HCT116 (cell line): ENCODE measurements at regions not wholly inside any gene's neighbourhood (a gene's known extent, or its start where the extent isn't known, plus 50 kb on each side); places are given as distances from the start of the nearest gene placed in this dataset.

ENCODE experiments used
- ATAC-seq: fragments of 200-7000 bp; cut with Tn5 transposase; 2 replicates; pipeline ENCODE4 v1.9.1; 2020; ENCODE audit warnings: mild to moderate bottlenecking, moderate library complexity
- BruUV-seq: library from RNA; stranded (reverse); fragments of 400-500 nt; replicated peaks from 2 replicates; lab custom pipeline; 2021; lab: Mats Ljungman, UMichigan
- CTCF ChIA-PET: fragments of 300-600 bp; sonication (Branson Sonifier 250); formaldehyde crosslinking; loops from one replicate; lab custom pipeline; 2021; ENCODE audit warnings: antibody characterized with exemption; lab: Charles Lee
- POLR2A ChIA-PET: fragments of 300-600, 350-600 bp; sonication (Branson Sonifier 250); formaldehyde crosslinking; loops from one replicate; lab custom pipeline; 2021; ENCODE audit warnings: antibody characterized with exemption; lab: Charles Lee
- RAD21 ChIA-PET, 2 experiments: fragments of 300-600 bp; sonication (Branson Sonifier 250); formaldehyde crosslinking; loops; one replicate each; lab custom pipeline; 2023; ENCODE audit warnings: low total read pairs in 2 of 2; ENCODE audit not compliant: uncharacterized antibody in 2 of 2, unreplicated experiment in 2 of 2, low non-redundant PET in 1 of 2; lab: Charles Lee
- DNase-seq: peaks from one replicate; pipeline ENCODE4 v3.0.0-alpha.2; 2010; ENCODE audit warnings: low read depth, low spot score
- H2AFZ ChIP-seq: fragments of 200-600 bp; shearing (Covaris generic), sonication (generic); 2 replicates; pipeline ENCODE4 v1.6.1; 2017; ENCODE audit warnings: low read depth, mixed run types, mixed read lengths, antibody characterized with exemption, low read length; ENCODE audit not compliant: poor library complexity, severe bottlenecking
- H3K27ac ChIP-seq: 2 replicates; pipeline ENCODE4 v1.5.1; 2012; ENCODE audit warnings: low read depth, low read length
- H3K27me3 ChIP-seq: fragments of 200-600 bp; sonication (generic); 2 replicates; pipeline ENCODE4 v1.6.1; 2016; ENCODE audit warnings: mixed run types, low read length, mixed read lengths; ENCODE audit not compliant: insufficient read depth
- H3K36me3 ChIP-seq, 2 experiments: fragments of 200-500 bp in 1 of 2; fragments of 200-600 bp in 1 of 2; sonication (Bioruptor generic) in 1 of 2; sonication (generic) in 1 of 2; 2 replicates each; pipeline versions ENCODE4 v1.5.1 to v1.6.1; 2014 to 2016; ENCODE audit warnings: low read length in 2 of 2, inconsistent platforms in 1 of 2, mixed read lengths in 1 of 2, mixed run types in 1 of 2; ENCODE audit not compliant: insufficient read depth in 2 of 2, control insufficient read depth in 1 of 2
- H3K4me1 ChIP-seq, 2 experiments: fragments of 200-600 bp in 1 of 2; sonication (generic) in 1 of 2; 2 replicates each; pipeline versions ENCODE4 v1.5.1 to v1.6.1; 2012 to 2017; ENCODE audit warnings: low read length in 2 of 2, inconsistent platforms in 1 of 2, mild to moderate bottlenecking in 1 of 2, mixed read lengths in 1 of 2, mixed run types in 1 of 2, moderate library complexity in 1 of 2; ENCODE audit not compliant: insufficient read depth in 2 of 2, control insufficient read depth in 1 of 2
- H3K4me2 ChIP-seq: fragments of 200-600 bp; sonication (generic); 2 replicates; pipeline ENCODE4 v1.6.1; 2017; ENCODE audit warnings: mixed run types, low read length, mixed read lengths
- H3K4me3 ChIP-seq, 2 experiments: fragments of 200-600 bp in 1 of 2; sonication (generic) in 1 of 2; replicated peaks in 1 of 2; 2 replicates each; pipeline ENCODE4 v1.5.1; 2011 to 2016; ENCODE audit warnings: low read length in 2 of 2, control low read depth in 1 of 2, low read depth in 1 of 2, mild to moderate bottlenecking in 1 of 2, mixed read lengths in 1 of 2, mixed run types in 1 of 2
- H3K79me2 ChIP-seq: fragments of 200-600 bp; sonication (generic); 2 replicates; pipeline ENCODE4 v1.6.1; 2017; ENCODE audit warnings: mild to moderate bottlenecking, mixed run types, low read length, moderate library complexity, mixed read lengths; ENCODE audit not compliant: insufficient read depth
- H3K9ac ChIP-seq: fragments of 200-600 bp; sonication (generic); 2 replicates; pipeline ENCODE4 v1.6.1; 2016; ENCODE audit warnings: low read length, mixed read lengths
- H3K9me2 ChIP-seq: fragments of 200-600 bp; sonication (generic), shearing (Covaris generic); 2 replicates; pipeline ENCODE4 v1.6.1; 2017; ENCODE audit warnings: mixed run types, mild to moderate bottlenecking, moderate library complexity; ENCODE audit not compliant: insufficient read depth
- H3K9me3 ChIP-seq, 2 experiments: fragments of 200-500 bp in 1 of 2; fragments of 200-600 bp in 1 of 2; sonication (Bioruptor generic) in 1 of 2; sonication (generic) in 1 of 2; 2 replicates each; pipeline ENCODE4 v1.6.1; 2014 to 2017; ENCODE audit warnings: low read length in 2 of 2, mixed read lengths in 2 of 2, inconsistent platforms in 1 of 2, low read depth in 1 of 2, mild to moderate bottlenecking in 1 of 2, mixed run types in 1 of 2, moderate library complexity in 1 of 2; ENCODE audit not compliant: control insufficient read depth in 1 of 2, insufficient read depth in 1 of 2
- H4K20me1 ChIP-seq: fragments of 200-600 bp; sonication (generic), shearing (Covaris generic); 2 replicates; pipeline ENCODE4 v1.6.1; 2017; ENCODE audit warnings: mixed run types, mild to moderate bottlenecking, moderate library complexity; ENCODE audit not compliant: insufficient read depth
- ATF3 ChIP-seq: IDR thresholded peaks from 2 replicates; pipeline ENCODE4 v1.6.1; 2012
- CEBPB ChIP-seq: IDR thresholded peaks from 2 replicates; pipeline ENCODE4 v1.6.1; 2012; ENCODE audit warnings: low read depth
- EGR1 ChIP-seq: IDR thresholded peaks from 2 replicates; pipeline ENCODE4 v1.6.1; 2012; ENCODE audit warnings: low read depth
- ELF1 ChIP-seq: IDR thresholded peaks from 2 replicates; pipeline ENCODE4 v1.6.1; 2012; ENCODE audit warnings: low read depth, borderline replicate concordance
- EZH2phosphoT487 ChIP-seq: fragments of 200-600 bp; IDR thresholded peaks from 2 replicates; pipeline ENCODE4 v1.6.1; 2018; ENCODE audit warnings: antibody characterized with exemption, borderline replicate concordance
- MAX ChIP-seq: IDR thresholded peaks from 2 replicates; pipeline ENCODE4 v1.6.1; 2012
- POLR2AphosphoS5 ChIP-seq: IDR thresholded peaks from 2 replicates; pipeline ENCODE4 v1.6.1; 2011; ENCODE audit warnings: mild to moderate bottlenecking, low read depth, low read length, moderate library complexity
- SIN3A ChIP-seq: IDR thresholded peaks from 2 replicates; pipeline ENCODE4 v1.6.1; 2012; ENCODE audit warnings: low read depth
- SRF ChIP-seq: IDR thresholded peaks from 2 replicates; pipeline ENCODE4 v1.6.1; 2012; ENCODE audit warnings: low read depth
- TCF7L2 ChIP-seq: IDR thresholded peaks from 2 replicates; pipeline ENCODE4 v1.7.0; 2011; ENCODE audit warnings: borderline replicate concordance, inconsistent platforms; ENCODE audit not compliant: insufficient read depth, insufficient read length; ENCODE audit errors: extremely low read depth
- YY1 ChIP-seq: IDR thresholded peaks from 2 replicates; pipeline ENCODE4 v1.6.1; 2011; ENCODE audit warnings: low read length, low read depth, moderate library complexity, mild to moderate bottlenecking; ENCODE audit not compliant: insufficient replicate concordance; ENCODE audit errors: extremely low read depth
- ZBTB33 ChIP-seq: IDR thresholded peaks from 2 replicates; pipeline ENCODE4 v1.6.1; 2011; ENCODE audit warnings: mild to moderate bottlenecking, low read length, moderate library complexity; ENCODE audit not compliant: insufficient replicate concordance; ENCODE audit errors: extremely low read depth
- ZFX ChIP-seq: fragments of 450-650 bp; IDR thresholded peaks from 2 replicates; pipeline ENCODE4 v1.6.1; 2017
- intact Hi-C: fragments of 100-400 bp; cut with micrococcal nuclease; formaldehyde crosslinking; loops from 2 replicates; pipeline ENCODE4 v1.10.0; 2022

GRCh38 chr10:130745821-130746220 lies 565.7 kb downstream of the TCERG1L start:
- ATAC-seq = no peak
- no peak overlapping the region for H3K4me2 ChIP-seq
- H3K4me3 ChIP-seq = no peak overlapping the region
- H3K9ac ChIP-seq = no peak overlapping the region
- RAD21 ChIA-PET = no interaction called here
- TF ChIP-seq ZFX (no peak), MAX (no peak), TCF7L2 (no peak), POLR2AphosphoS5 (no peak), SRF (no peak), YY1 (no peak), ATF3 (no peak), ELF1 (no peak), EGR1 (no peak), EZH2phosphoT487 (no peak), SIN3A (no peak), ZBTB33 (no peak), CEBPB (no peak)
- intact Hi-C loops = no loop called here
- H3K9me2 ChIP-seq = no peaks in the 10 kb centered on the region
- no peaks in the 10 kb centered on the region for H3K79me2 ChIP-seq
- H3K36me3 ChIP-seq = no peaks in the 10 kb centered on the region
- POLR2A ChIA-PET = no interaction called here
- H4K20me1 ChIP-seq = no peaks in the 10 kb centered on the region
- H3K27ac ChIP-seq = no peak overlapping the region
- no peak for DNase-seq
- no TSS peak for BruUV-seq
- H3K4me1 ChIP-seq = no peaks in the 10 kb centered on the region
- H2AFZ ChIP-seq = no peak overlapping the region
- H3K9me3 ChIP-seq = no peaks in the 10 kb centered on the region
- CTCF ChIA-PET = no interaction called here
- H3K27me3 ChIP-seq = no peaks in the 10 kb centered on the region
